ENCODE measurements at regions not wholly inside any gene's neighbourhood (a gene's known extent, or its start where the extent isn't known, plus 50 kb on each side); places are given as distances from the start of the nearest gene placed in this dataset.

DNA sequence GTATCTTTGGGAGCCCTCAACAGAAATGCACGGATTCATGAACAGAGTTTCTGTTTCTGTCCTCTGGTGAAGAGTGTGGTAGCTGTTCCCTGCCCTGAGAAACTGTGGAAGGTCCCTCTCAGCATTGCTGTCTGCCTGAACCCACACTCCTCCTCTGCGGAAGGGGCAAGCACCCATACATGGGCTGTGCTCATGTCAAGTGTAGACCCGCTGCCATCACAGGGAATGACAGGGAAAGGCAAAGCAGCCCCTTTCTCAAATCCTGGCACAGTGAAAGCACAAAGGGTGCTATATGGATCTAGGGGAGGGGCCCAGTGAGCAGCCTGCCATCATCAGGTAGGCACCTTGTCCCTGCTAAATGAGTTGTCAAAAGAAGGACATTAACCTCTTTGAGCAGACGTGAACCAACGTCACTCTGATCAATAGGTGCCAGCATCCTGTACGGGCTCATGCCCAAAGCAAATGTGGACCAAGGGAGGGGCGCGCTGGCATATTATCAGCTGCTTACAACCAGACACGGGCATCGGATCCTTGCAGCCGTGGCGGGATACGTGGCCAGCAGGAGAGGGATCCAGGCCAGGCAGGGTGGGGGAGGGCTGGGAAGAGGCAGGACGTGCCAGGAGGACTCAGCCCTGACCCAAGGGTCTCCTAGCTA, 231.2 kb upstream of the PMEPA1 start:
- no peak for TF ChIP-seq EGR1 (IDR thresholded peaks at IDR 0.05; ENCODE audit: borderline replicate concordance, low read depth, low read length)
- no peak for TF ChIP-seq SIN3A (conservative IDR thresholded peaks at IDR 0.05 in 1 of 2, IDR thresholded peaks at IDR 0.05 in 1 of 2; ENCODE audit: low read depth in 1 of 2, low read length in 2 of 2)
- TF ChIP-seq SP1 (IDR thresholded peaks at IDR 0.05; ENCODE audit: low read depth, low read length), result no peak
- ChIA-PET POLR2A (ENCODE audit: partially characterized antibody) (no interaction called here), CTCF (ENCODE audit: partially characterized antibody) (interaction anchor here (1.0 kb wide), 1 partner anchor 71 kb away, joined by 3 read pairs; no protein-coding TSS in a partner anchor)
- DNase-seq (ENCODE audit: low read depth in 1 of 2, low spot score in 2 of 2) (no peak), FAIRE-seq (no peak)
- H2BK20ac ChIP-seq (ENCODE audit: low read length), result no peak overlapping the region
- H2BK15ac ChIP-seq (ENCODE audit: low read length), result no peak overlapping the region
- no peak overlapping the region for H3K23ac ChIP-seq (ENCODE audit: insufficient read length)
- H3K14ac ChIP-seq (ENCODE audit: insufficient read length), result no peak overlapping the region
- no peak overlapping the region for H3K9ac ChIP-seq (replicated peaks in 1 of 4; ENCODE audit: extremely low read depth in 1 of 4, low read depth in 3 of 4, low read length in 3 of 4)
- no peak overlapping the region for H2BK12ac ChIP-seq (ENCODE audit: low read depth, low read length)
- 0 out of 7 replicates have a peak, but pooled peaks cover 0 to 4% (median 1%) of the 10 kb centered on the region in 4 experiments for H3K4me1 ChIP-seq (replicated peaks in 1 of 4; ENCODE audit: control insufficient read depth in 3 of 4, insufficient read depth in 4 of 4, low read length in 3 of 4)
- no peaks in the 10 kb centered on the region for H3K27me3 ChIP-seq (replicated peaks in 1 of 4; ENCODE audit: control insufficient read depth in 3 of 4, extremely low read depth in 1 of 4, insufficient read depth in 3 of 4, low read length in 3 of 4)
- H3K79me2 ChIP-seq (ENCODE audit: control insufficient read depth in 1 of 2, insufficient read depth in 2 of 2, low read length in 2 of 2), result no peaks in the 10 kb centered on the region
- H3K4me3 ChIP-seq (ENCODE audit: extremely low read depth in 1 of 4, insufficient read depth in 2 of 4, low read depth in 3 of 4, low read length in 4 of 4), result no peak overlapping the region
- H4K5ac ChIP-seq (ENCODE audit: insufficient read length, low read depth, low read length), result no peak overlapping the region
- no peak overlapping the region for H2AFZ ChIP-seq (ENCODE audit: low read length)
- no peaks in the 10 kb centered on the region for H3K79me1 ChIP-seq (ENCODE audit: low read depth, low read length)
- no peak overlapping the region for H2BK5ac ChIP-seq (ENCODE audit: low read depth, low read length)
- no peak overlapping the region for H3K4ac ChIP-seq (replicated peaks; ENCODE audit: insufficient read length, low read depth, low read length)
- H3K56ac ChIP-seq (replicated peaks; ENCODE audit: insufficient read length, low read depth, low read length), result no peak overlapping the region
- peaks cover 0 to 3% of the 10 kb centered on the region in 2 experiments; a peak in 1 of 4 replicates for H3K9me3 ChIP-seq (ENCODE audit: insufficient read depth in 2 of 2, low read depth in 1 of 2, low read length in 1 of 2)
- H2BK120ac ChIP-seq (replicated peaks; ENCODE audit: low read depth, low read length), result no peak overlapping the region
- H3K36me3 ChIP-seq (ENCODE audit: control insufficient read depth in 2 of 4, insufficient read depth in 4 of 4, low read length in 3 of 4), result no peaks in the 10 kb centered on the region
- H4K8ac ChIP-seq (ENCODE audit: extremely low read depth, insufficient read depth, low read length), result no peak overlapping the region; the same call in 1 of the 2 replicates
- H2AK5ac ChIP-seq (ENCODE audit: low read depth, low read length), result no peak overlapping the region
- no peak overlapping the region for H3K27ac ChIP-seq (ENCODE audit: low read depth, low read length)
- no peak overlapping the region for H4K91ac ChIP-seq (replicated peaks; ENCODE audit: insufficient read length, low read length)
- no peak overlapping the region for H3K18ac ChIP-seq (ENCODE audit: extremely low read depth, low read length)
- H3K23me2 ChIP-seq (ENCODE audit: low read depth, low read length), result no peaks in the 10 kb centered on the region
- H3K4me2 ChIP-seq (ENCODE audit: insufficient read depth in 1 of 2, low read depth in 2 of 2, low read length in 2 of 2), result no peak overlapping the region
- 94% methylated on average over 13 of the region's 14 CpGs; no CpG with 5 or more reads in 1 of the 2 experiments for WGBS, 2 experiments (ENCODE audit: extremely low coverage in 1 of 2, insufficient coverage in 1 of 2, insufficient read length in 1 of 2, insufficient replicate concordance in 2 of 2, low coverage in 1 of 2, low lambda C conversion rate in 2 of 2, missing lambda C conversion rate in 1 of 2)
- H4K20me1 ChIP-seq (replicated peaks in 1 of 2; ENCODE audit: control insufficient read depth in 1 of 2, insufficient read depth in 2 of 2, low read length in 2 of 2), result no peaks in the 10 kb centered on the region

Measured in H1 (cell line).